SJSA1 (cell line): ENCODE measurements at regions not wholly inside any gene's neighbourhood (a gene's known extent, or its start where the extent isn't known, plus 50 kb on each side); places are given as distances from the start of the nearest gene placed in this dataset.
"Not testable (repeated sequence)": the region's sequence is repeated elsewhere in the genome, so short reads cannot be mapped to it uniquely, and the experiment has no call there.

Experiments used
- DNase-seq, 2 experiments: peaks; one replicate each; pipeline ENCODE4 v3.0.0-alpha.2; 2015 to 2020; ENCODE audit warnings: low spot score in 2 of 2, low read depth in 1 of 2
- H3K27ac ChIP-seq: fragments of 250-450 bp; sonication (Bioruptor Pico); 2 replicates; pipeline ENCODE4 v1.5.1; 2020; ENCODE audit warnings: mild to moderate bottlenecking, moderate library complexity
- H3K27me3 ChIP-seq: fragments of 250-450 bp; sonication (Bioruptor Pico); replicated peaks from 2 replicates; pipeline ENCODE4 v1.5.1; 2020; ENCODE audit warnings: mild to moderate bottlenecking, moderate library complexity
- H3K36me3 ChIP-seq: fragments of 250-450 bp; sonication (Bioruptor Pico); 2 replicates; pipeline ENCODE4 v1.5.1; 2020; ENCODE audit warnings: mild to moderate bottlenecking
- H3K4me1 ChIP-seq: fragments of 250-450 bp; sonication (Bioruptor Pico); replicated peaks from 2 replicates; pipeline ENCODE4 v1.6.1; 2021; ENCODE audit warnings: mild to moderate bottlenecking
- H3K4me3 ChIP-seq: fragments of 250-450 bp; sonication (Bioruptor Pico); 2 replicates; pipeline ENCODE4 v1.5.1; 2020; ENCODE audit warnings: mild to moderate bottlenecking
- H3K9me3 ChIP-seq: fragments of 250-450 bp; sonication (Bioruptor Pico); replicated peaks from 2 replicates; pipeline ENCODE4 v1.5.1; 2020; ENCODE audit warnings: mild to moderate bottlenecking

GRCh38 chr7:65146118-65146914 lies 139.8 kb upstream of the ERV3-1 start:
- DNase-seq, H3K27me3 ChIP-seq, H3K36me3 ChIP-seq, H3K4me1 ChIP-seq, H3K4me3 ChIP-seq, H3K27ac ChIP-seq, H3K9me3 ChIP-seq: not testable (repeated sequence)

GRCh38 chr7:65145710-65146109 lies 139.2 kb upstream of the ERV3-1 start:
- H3K9me3 ChIP-seq, H3K27ac ChIP-seq, H3K4me3 ChIP-seq, H3K4me1 ChIP-seq, H3K27me3 ChIP-seq, DNase-seq, H3K36me3 ChIP-seq: not testable (repeated sequence)

- not testable (repeated sequence) for H3K4me3 ChIP-seq, H3K4me1 ChIP-seq, DNase-seq, H3K27ac ChIP-seq, H3K36me3 ChIP-seq, H3K27me3 ChIP-seq, H3K9me3 ChIP-seq
Observed at GRCh38 chr7:65145008-65145407, 138.5 kb upstream of the ERV3-1 start.

- H3K27me3 ChIP-seq, H3K4me3 ChIP-seq, H3K27ac ChIP-seq, DNase-seq, H3K9me3 ChIP-seq, H3K36me3 ChIP-seq, H3K4me1 ChIP-seq: not testable (repeated sequence)
Observed at GRCh38 chr7:65144557-65144956, 138.1 kb upstream of the ERV3-1 start.

- H3K4me1 ChIP-seq, H3K27me3 ChIP-seq, H3K36me3 ChIP-seq, H3K9me3 ChIP-seq, DNase-seq, H3K27ac ChIP-seq, H3K4me3 ChIP-seq: not testable (repeated sequence)
Observed at GRCh38 chr7:65144119-65144518, 137.6 kb upstream of the ERV3-1 start.

- H3K27me3 ChIP-seq, H3K27ac ChIP-seq, H3K9me3 ChIP-seq, H3K4me3 ChIP-seq, H3K36me3 ChIP-seq, H3K4me1 ChIP-seq, DNase-seq: not testable (repeated sequence)
Observed at GRCh38 chr7:65141894-65142293, 135.4 kb upstream of the ERV3-1 start.

- H3K4me1 ChIP-seq, H3K4me3 ChIP-seq, H3K9me3 ChIP-seq, H3K36me3 ChIP-seq, DNase-seq, H3K27ac ChIP-seq, H3K27me3 ChIP-seq: not testable (repeated sequence)
Observed at GRCh38 chr7:65141405-65141778, 134.9 kb upstream of the ERV3-1 start.

GRCh38 chr7:65140543-65141404 lies 134.3 kb upstream of the ERV3-1 start:
- H3K27ac ChIP-seq, H3K9me3 ChIP-seq, H3K4me1 ChIP-seq, DNase-seq, H3K4me3 ChIP-seq, H3K27me3 ChIP-seq, H3K36me3 ChIP-seq: not testable (repeated sequence)

GRCh38 chr7:65136850-65137249 lies 130.4 kb upstream of the ERV3-1 start:
- H3K27ac ChIP-seq, DNase-seq, H3K4me3 ChIP-seq, H3K4me1 ChIP-seq, H3K36me3 ChIP-seq, H3K9me3 ChIP-seq, H3K27me3 ChIP-seq: not testable (repeated sequence)

- H3K4me1 ChIP-seq, DNase-seq, H3K27me3 ChIP-seq, H3K4me3 ChIP-seq, H3K27ac ChIP-seq, H3K36me3 ChIP-seq, H3K9me3 ChIP-seq: not testable (repeated sequence)
Observed at GRCh38 chr7:65133087-65133486, 126.6 kb upstream of the ERV3-1 start.

GRCh38 chr7:65132256-65132655 lies 125.8 kb upstream of the ERV3-1 start:
- not testable (repeated sequence) for H3K27ac ChIP-seq, H3K36me3 ChIP-seq, H3K4me3 ChIP-seq, DNase-seq, H3K27me3 ChIP-seq, H3K4me1 ChIP-seq, H3K9me3 ChIP-seq

- H3K4me1 ChIP-seq, H3K36me3 ChIP-seq, H3K27me3 ChIP-seq, DNase-seq, H3K4me3 ChIP-seq, H3K27ac ChIP-seq, H3K9me3 ChIP-seq: not testable (repeated sequence)
Observed at GRCh38 chr7:65127364-65127763, 120.9 kb upstream of the ERV3-1 start.

- H3K9me3 ChIP-seq, H3K36me3 ChIP-seq, H3K27me3 ChIP-seq, H3K4me1 ChIP-seq, DNase-seq, H3K27ac ChIP-seq, H3K4me3 ChIP-seq: not testable (repeated sequence)
Observed at GRCh38 chr7:65124600-65124999, 118.1 kb upstream of the ERV3-1 start.

GRCh38 chr7:65105650-65106203 lies 99.2 kb upstream of the ERV3-1 start:
- H3K9me3 ChIP-seq, H3K27me3 ChIP-seq, H3K4me3 ChIP-seq, DNase-seq, H3K36me3 ChIP-seq, H3K27ac ChIP-seq, H3K4me1 ChIP-seq: not testable (repeated sequence)
